HL-60 (cell line): ENCODE measurements at regions not wholly inside any gene's neighbourhood (a gene's known extent, or its start where the extent isn't known, plus 50 kb on each side); places are given as distances from the start of the nearest gene placed in this dataset.

ENCODE experiments used
- DNase-seq, 2 experiments: peaks; one replicate each; pipeline ENCODE4 v3.0.0-alpha.2; 2010 to 2020; ENCODE audit warnings: low read depth in 1 of 2, low spot score in 1 of 2
- H3K27ac ChIP-seq: fragments of 250-450 bp; sonication (Bioruptor Pico); replicated peaks from 2 replicates; pipeline ENCODE4 v1.5.1; 2020; ENCODE audit warnings: mild to moderate bottlenecking, moderate library complexity
- H3K27me3 ChIP-seq: fragments of 250-450 bp; sonication (Bioruptor Pico); 2 replicates; pipeline ENCODE4 v1.5.1; 2021; ENCODE audit warnings: mild to moderate bottlenecking, moderate library complexity; ENCODE audit not compliant: insufficient read depth, poor library complexity, severe bottlenecking
- H3K4me3 ChIP-seq: replicated peaks from 2 replicates; pipeline ENCODE4 v1.5.1; 2011; ENCODE audit warnings: mild to moderate bottlenecking, control low read depth, low read length; ENCODE audit not compliant: insufficient read depth
- GABPA ChIP-seq: IDR thresholded peaks from 2 replicates; pipeline ENCODE4 v1.6.1; 2012; ENCODE audit warnings: low read depth
- POLR2AphosphoS5 ChIP-seq: IDR thresholded peaks from 2 replicates; pipeline ENCODE4 v1.6.1; 2012; ENCODE audit warnings: low read depth
- REST ChIP-seq: IDR thresholded peaks from 2 replicates; pipeline ENCODE4 v1.6.1; 2012; ENCODE audit warnings: low read depth; ENCODE audit not compliant: insufficient replicate concordance
- SPI1 ChIP-seq: IDR thresholded peaks from 2 replicates; pipeline ENCODE4 v1.6.1; 2012; ENCODE audit warnings: low read depth, mild to moderate bottlenecking, borderline replicate concordance
- TF ChIP-seq, protein P1 (sequence below): IDR thresholded peaks from one replicate; pipeline ENCODE4 v1.5.1; 2011; ENCODE audit warnings: low read length, control low read depth, inconsistent platforms; ENCODE audit not compliant: insufficient read depth

GRCh38 chr4:62429297-62429696 is 1229.2 kb downstream of the ADGRL3 start:
- TF ChIP-seq SPI1 (no peak), REST (no peak), POLR2AphosphoS5 (no peak), GABPA (no peak)
- TF ChIP-seq, protein P1, sequence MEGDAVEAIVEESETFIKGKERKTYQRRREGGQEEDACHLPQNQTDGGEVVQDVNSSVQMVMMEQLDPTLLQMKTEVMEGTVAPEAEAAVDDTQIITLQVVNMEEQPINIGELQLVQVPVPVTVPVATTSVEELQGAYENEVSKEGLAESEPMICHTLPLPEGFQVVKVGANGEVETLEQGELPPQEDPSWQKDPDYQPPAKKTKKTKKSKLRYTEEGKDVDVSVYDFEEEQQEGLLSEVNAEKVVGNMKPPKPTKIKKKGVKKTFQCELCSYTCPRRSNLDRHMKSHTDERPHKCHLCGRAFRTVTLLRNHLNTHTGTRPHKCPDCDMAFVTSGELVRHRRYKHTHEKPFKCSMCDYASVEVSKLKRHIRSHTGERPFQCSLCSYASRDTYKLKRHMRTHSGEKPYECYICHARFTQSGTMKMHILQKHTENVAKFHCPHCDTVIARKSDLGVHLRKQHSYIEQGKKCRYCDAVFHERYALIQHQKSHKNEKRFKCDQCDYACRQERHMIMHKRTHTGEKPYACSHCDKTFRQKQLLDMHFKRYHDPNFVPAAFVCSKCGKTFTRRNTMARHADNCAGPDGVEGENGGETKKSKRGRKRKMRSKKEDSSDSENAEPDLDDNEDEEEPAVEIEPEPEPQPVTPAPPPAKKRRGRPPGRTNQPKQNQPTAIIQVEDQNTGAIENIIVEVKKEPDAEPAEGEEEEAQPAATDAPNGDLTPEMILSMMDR = no peak
- no peaks in the 10 kb centered on the region for H3K27me3 ChIP-seq
- H3K27ac ChIP-seq = no peak overlapping the region
- H3K4me3 ChIP-seq = no peak overlapping the region
- DNase-seq = no peak

- Histone ChIP-seq H3K4me3 (no peak overlapping the region), H3K27me3 (no peaks in the 10 kb centered on the region), H3K27ac (no peak overlapping the region)
- no peak for DNase-seq
- TF ChIP-seq POLR2AphosphoS5 (no peak), SPI1 (no peak), REST (no peak)
These were observed 1215.1 kb downstream of the ADGRL3 start for GRCh38 chr4:62415256-62415655.

DNA sequence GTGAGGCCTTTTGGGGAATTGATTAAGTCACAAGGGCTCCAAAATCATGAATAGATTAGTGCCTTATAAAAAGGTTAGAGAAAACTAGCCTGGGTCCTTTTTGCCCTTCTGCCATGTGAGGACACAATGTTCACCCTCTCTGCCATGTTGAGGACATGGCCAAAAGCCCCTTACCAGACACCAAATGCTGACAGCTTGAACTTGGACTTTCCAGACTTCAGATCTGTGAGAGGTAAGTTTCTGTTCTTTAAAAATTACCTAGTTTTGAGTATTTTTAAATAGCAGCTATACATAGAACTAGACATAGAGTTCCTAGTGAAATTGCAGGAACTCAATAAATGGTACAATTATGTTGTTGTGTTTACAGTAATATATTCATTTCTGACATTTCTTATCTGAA is 1214.4 kb downstream of the ADGRL3 start:
- DNase-seq = no peak
- no peak overlapping the region for H3K27ac ChIP-seq
- TF ChIP-seq GABPA (no peak), SPI1 (no peak), REST (no peak)
- TF ChIP-seq, protein P1 = no peak
- H3K4me3 ChIP-seq = no peak overlapping the region
- H3K27me3 ChIP-seq = no peaks in the 10 kb centered on the region
